ENCODE measurements at regions not wholly inside any gene's neighbourhood (a gene's known extent, or its start where the extent isn't known, plus 50 kb on each side); places are given as distances from the start of the nearest gene placed in this dataset.
"Not testable (repeated sequence)": the region's sequence is repeated elsewhere in the genome, so short reads cannot be mapped to it uniquely, and the experiment has no call there.

DNA sequence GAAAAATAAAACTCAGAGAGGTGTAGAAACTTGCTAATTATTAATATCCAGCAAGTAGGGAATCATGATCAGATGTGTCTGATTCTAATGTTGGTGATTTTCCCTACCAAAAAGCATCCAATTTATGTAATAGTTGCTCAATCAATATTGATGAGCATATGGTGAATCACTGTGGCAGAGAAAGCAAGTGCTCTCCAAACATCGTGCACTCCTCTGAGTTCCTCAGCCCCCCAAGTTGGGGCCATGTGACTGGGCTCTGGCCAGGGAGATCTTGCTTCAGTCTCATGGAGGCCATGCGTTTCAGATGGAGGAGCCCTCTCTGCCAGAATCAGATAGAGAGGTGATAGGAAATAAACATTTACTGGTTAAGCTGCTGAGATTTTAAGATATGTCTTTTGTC lies 133.2 kb upstream of the LY86 start:
- TF ChIP-seq, protein P1, sequence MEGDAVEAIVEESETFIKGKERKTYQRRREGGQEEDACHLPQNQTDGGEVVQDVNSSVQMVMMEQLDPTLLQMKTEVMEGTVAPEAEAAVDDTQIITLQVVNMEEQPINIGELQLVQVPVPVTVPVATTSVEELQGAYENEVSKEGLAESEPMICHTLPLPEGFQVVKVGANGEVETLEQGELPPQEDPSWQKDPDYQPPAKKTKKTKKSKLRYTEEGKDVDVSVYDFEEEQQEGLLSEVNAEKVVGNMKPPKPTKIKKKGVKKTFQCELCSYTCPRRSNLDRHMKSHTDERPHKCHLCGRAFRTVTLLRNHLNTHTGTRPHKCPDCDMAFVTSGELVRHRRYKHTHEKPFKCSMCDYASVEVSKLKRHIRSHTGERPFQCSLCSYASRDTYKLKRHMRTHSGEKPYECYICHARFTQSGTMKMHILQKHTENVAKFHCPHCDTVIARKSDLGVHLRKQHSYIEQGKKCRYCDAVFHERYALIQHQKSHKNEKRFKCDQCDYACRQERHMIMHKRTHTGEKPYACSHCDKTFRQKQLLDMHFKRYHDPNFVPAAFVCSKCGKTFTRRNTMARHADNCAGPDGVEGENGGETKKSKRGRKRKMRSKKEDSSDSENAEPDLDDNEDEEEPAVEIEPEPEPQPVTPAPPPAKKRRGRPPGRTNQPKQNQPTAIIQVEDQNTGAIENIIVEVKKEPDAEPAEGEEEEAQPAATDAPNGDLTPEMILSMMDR (IDR thresholded peaks at IDR 0.05; ENCODE audit: unreplicated experiment): no peak
- H3K36me3 Mint-ChIP-seq (ENCODE audit: low read depth, unreplicated experiment): no peaks in the 10 kb centered on the region
- H3K27me3 Mint-ChIP-seq (ENCODE audit: unreplicated experiment): peaks cover 2% of the 10 kb centered on the region
- H3K4me3 Mint-ChIP-seq (ENCODE audit: unreplicated experiment): no peak overlapping the region
- no peaks in the 10 kb centered on the region for H3K9me3 Mint-ChIP-seq (ENCODE audit: unreplicated experiment)
- no peak overlapping the region for H3K27ac Mint-ChIP-seq (ENCODE audit: unreplicated experiment)
- no peaks in the 10 kb centered on the region for H3K4me1 Mint-ChIP-seq (ENCODE audit: unreplicated experiment)
- no peak for DNase-seq (ENCODE audit: low spot score)

DNA sequence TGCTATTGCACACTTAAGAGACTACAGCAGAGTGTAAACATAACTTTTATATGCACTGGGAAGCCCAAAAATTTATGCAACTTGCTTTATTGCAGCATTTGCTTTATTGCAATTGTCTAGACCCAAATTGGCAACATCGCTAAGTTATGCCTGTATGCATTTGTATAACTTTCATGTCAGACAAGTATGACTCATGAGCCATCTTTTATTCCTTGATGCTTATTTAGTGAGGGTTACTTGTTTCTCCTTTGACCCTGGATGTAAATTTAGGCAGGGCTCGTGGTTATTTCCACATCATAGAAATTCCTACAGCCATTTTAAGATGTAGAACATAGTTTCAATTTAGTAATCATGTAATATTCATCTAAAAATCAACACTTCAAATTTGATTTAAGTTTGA lies 130.3 kb upstream of the LY86 start:
- DNase-seq (ENCODE audit: low spot score): no peak
- Mint-ChIP-seq H3K4me1 (ENCODE audit: unreplicated experiment) (peaks cover 3% of the 10 kb centered on the region), H3K27me3 (ENCODE audit: unreplicated experiment) (peaks cover 2% of the 10 kb centered on the region), H3K4me3 (ENCODE audit: unreplicated experiment) (no peak overlapping the region), H3K27ac (ENCODE audit: unreplicated experiment) (no peak overlapping the region), H3K36me3 (ENCODE audit: low read depth, unreplicated experiment) (no peaks in the 10 kb centered on the region), H3K9me3 (ENCODE audit: unreplicated experiment) (no peaks in the 10 kb centered on the region)
- TF ChIP-seq, protein P1 (IDR thresholded peaks at IDR 0.05; ENCODE audit: unreplicated experiment): no peak

DNA sequence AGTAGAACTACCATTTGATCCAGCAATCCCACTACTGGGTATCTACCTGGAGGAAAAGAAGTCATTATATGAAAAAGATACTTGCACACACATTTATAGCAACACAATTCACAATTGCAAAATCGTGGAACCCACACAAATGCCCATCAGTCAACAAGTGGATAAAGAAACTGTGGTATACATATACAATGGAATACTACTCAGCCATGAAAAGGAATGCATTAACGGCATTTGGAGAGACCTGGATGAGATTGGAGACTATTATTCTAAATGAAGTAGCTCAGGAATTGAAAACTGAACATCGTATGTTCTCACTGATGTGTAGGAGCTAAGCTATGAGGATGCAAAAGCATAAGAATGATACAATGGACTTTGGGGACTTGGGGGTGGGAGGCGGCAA lies 128.6 kb upstream of the LY86 start:
- H3K36me3 Mint-ChIP-seq (ENCODE audit: low read depth, unreplicated experiment); H3K4me1 Mint-ChIP-seq (ENCODE audit: unreplicated experiment); H3K27ac Mint-ChIP-seq (ENCODE audit: unreplicated experiment); H3K4me3 Mint-ChIP-seq (ENCODE audit: unreplicated experiment); H3K9me3 Mint-ChIP-seq (ENCODE audit: unreplicated experiment); DNase-seq (ENCODE audit: low spot score); H3K27me3 Mint-ChIP-seq (ENCODE audit: unreplicated experiment): not testable (repeated sequence)

GRCh38 chr6:6460416-6460815 lies 128.1 kb upstream of the LY86 start:
- H3K4me3 Mint-ChIP-seq (ENCODE audit: unreplicated experiment): no peak overlapping the region
- H3K4me1 Mint-ChIP-seq (ENCODE audit: unreplicated experiment): peaks cover 3% of the 10 kb centered on the region
- no peaks in the 10 kb centered on the region for H3K9me3 Mint-ChIP-seq (ENCODE audit: unreplicated experiment)
- no peak overlapping the region for H3K27ac Mint-ChIP-seq (ENCODE audit: unreplicated experiment)
- no peak for DNase-seq (ENCODE audit: low spot score)
- no peaks in the 10 kb centered on the region for H3K36me3 Mint-ChIP-seq (ENCODE audit: low read depth, unreplicated experiment)
- TF ChIP-seq, protein P1 (IDR thresholded peaks at IDR 0.05; ENCODE audit: unreplicated experiment): no peak
- H3K27me3 Mint-ChIP-seq (ENCODE audit: unreplicated experiment): no peaks in the 10 kb centered on the region

GRCh38 chr6:6461138-6461537 lies 127.4 kb upstream of the LY86 start:
- Mint-ChIP-seq H3K27ac (ENCODE audit: unreplicated experiment) (no peak overlapping the region), H3K9me3 (ENCODE audit: unreplicated experiment) (no peaks in the 10 kb centered on the region), H3K36me3 (ENCODE audit: low read depth, unreplicated experiment) (no peaks in the 10 kb centered on the region), H3K4me3 (ENCODE audit: unreplicated experiment) (no peak overlapping the region), H3K4me1 (ENCODE audit: unreplicated experiment) (peaks cover 3% of the 10 kb centered on the region), H3K27me3 (ENCODE audit: unreplicated experiment) (no peaks in the 10 kb centered on the region)
- TF ChIP-seq, protein P1 (IDR thresholded peaks at IDR 0.05; ENCODE audit: unreplicated experiment): no peak
- no peak for DNase-seq (ENCODE audit: low spot score)

Measured in endothelial cell (in vitro differentiated cells).